HUES64 (cell line): ENCODE measurements at regions not wholly inside any gene's neighbourhood (a gene's known extent, or its start where the extent isn't known, plus 50 kb on each side); places are given as distances from the start of the nearest gene placed in this dataset.

ENCODE experiments used
- H3K27ac ChIP-seq: 2 replicates; pipeline ENCODE4 v1.7.0; 2013; ENCODE audit warnings: low read depth, low read length, inconsistent platforms
- H3K27me3 ChIP-seq: 2 replicates; pipeline ENCODE4 v1.6.1; 2013; ENCODE audit warnings: mild to moderate bottlenecking, low read length; ENCODE audit not compliant: insufficient read depth
- H3K36me3 ChIP-seq: 2 replicates; pipeline ENCODE4 v1.6.1; 2013; ENCODE audit warnings: mild to moderate bottlenecking, low read length; ENCODE audit not compliant: insufficient read depth
- H3K4me1 ChIP-seq: 2 replicates; pipeline ENCODE4 v1.6.1; 2013; ENCODE audit warnings: mild to moderate bottlenecking, low read length, moderate library complexity; ENCODE audit not compliant: insufficient read depth
- H3K4me3 ChIP-seq: 2 replicates; pipeline ENCODE4 v1.5.1; 2013; ENCODE audit warnings: mild to moderate bottlenecking, low read length, moderate library complexity
- H3K9ac ChIP-seq: 2 replicates; pipeline ENCODE4 v1.6.1; 2013; ENCODE audit warnings: mild to moderate bottlenecking, low read depth, low read length
- H3K9me3 ChIP-seq: 2 replicates; pipeline ENCODE4 v1.6.1; 2013; ENCODE audit warnings: low read depth, low read length; ENCODE audit not compliant: insufficient read depth
- WGBS: fragments of 150-250, 120-280 bp; methylation state at CpG from one replicate; pipeline ENCODE4 v1.1.7; 2013; ENCODE audit warnings: missing lambda C conversion rate; 5-methylcytosine and 5-hydroxymethylcytosine counted together

- no CpG with 5 or more reads among the region's 1 CpG for WGBS
- H3K4me1 ChIP-seq = no peaks in the 10 kb centered on the region
- H3K9ac ChIP-seq = no peak overlapping the region
- H3K36me3 ChIP-seq = no peaks in the 10 kb centered on the region
- H3K27ac ChIP-seq = no peak overlapping the region
- no peak overlapping the region for H3K4me3 ChIP-seq
- H3K9me3 ChIP-seq = no peaks in the 10 kb centered on the region
- H3K27me3 ChIP-seq = no peaks in the 10 kb centered on the region
Measured at GRCh38 chr4:162522724-162523123, 358.9 kb upstream of the FSTL5 start.

- Histone ChIP-seq H3K9me3 (no peaks in the 10 kb centered on the region), H3K4me1 (no peaks in the 10 kb centered on the region), H3K27me3 (no peaks in the 10 kb centered on the region), H3K9ac (no peak overlapping the region), H3K4me3 (no peak overlapping the region), H3K27ac (no peak overlapping the region), H3K36me3 (no peaks in the 10 kb centered on the region)
- whole genome bisulfite sequencing = 98% methylated on average over 3 of the region's 3 CpGs
Measured at GRCh38 chr4:162510937-162511336, 347.1 kb upstream of the FSTL5 start.

GRCh38 chr4:162510115-162510514, 346.3 kb upstream of the FSTL5 start:
- 94% methylated on average over 4 of the region's 4 CpGs for WGBS
- Histone ChIP-seq H3K9ac (no peak overlapping the region), H3K4me1 (no peaks in the 10 kb centered on the region), H3K9me3 (no peaks in the 10 kb centered on the region), H3K36me3 (no peaks in the 10 kb centered on the region), H3K27me3 (no peaks in the 10 kb centered on the region), H3K27ac (no peak overlapping the region), H3K4me3 (no peak overlapping the region)

- Histone ChIP-seq H3K4me1 (no peaks in the 10 kb centered on the region), H3K9me3 (no peaks in the 10 kb centered on the region), H3K36me3 (no peaks in the 10 kb centered on the region), H3K27me3 (no peaks in the 10 kb centered on the region), H3K9ac (no peak overlapping the region), H3K4me3 (no peak overlapping the region), H3K27ac (no peak overlapping the region)
- WGBS = 92% methylated on average over 1 of the region's 1 CpG
Measured at GRCh38 chr4:162509333-162509732, 345.5 kb upstream of the FSTL5 start.

GRCh38 chr4:162506253-162506652, 342.5 kb upstream of the FSTL5 start:
- Histone ChIP-seq H3K27me3 (no peaks in the 10 kb centered on the region), H3K9me3 (no peaks in the 10 kb centered on the region), H3K4me3 (no peak overlapping the region), H3K9ac (no peak overlapping the region), H3K27ac (no peak overlapping the region), H3K36me3 (no peaks in the 10 kb centered on the region), H3K4me1 (no peaks in the 10 kb centered on the region)
- WGBS = 98% methylated on average over 2 of the region's 2 CpGs

- 90% methylated on average over 4 of the region's 4 CpGs for WGBS
- Histone ChIP-seq H3K27me3 (no peaks in the 10 kb centered on the region), H3K9ac (no peak overlapping the region), H3K4me1 (no peaks in the 10 kb centered on the region), H3K36me3 (no peaks in the 10 kb centered on the region), H3K27ac (no peak overlapping the region), H3K4me3 (no peak overlapping the region), H3K9me3 (no peaks in the 10 kb centered on the region)
Measured at GRCh38 chr4:162503868-162504267, 340.1 kb upstream of the FSTL5 start.

GRCh38 chr4:162502109-162502508, 338.3 kb upstream of the FSTL5 start:
- H3K4me1 ChIP-seq = no peaks in the 10 kb centered on the region

GRCh38 chr4:162499478-162499877, 335.7 kb upstream of the FSTL5 start:
- no peaks in the 10 kb centered on the region for H3K4me1 ChIP-seq
- WGBS = 85% methylated on average over 1 of the region's 1 CpG
- H3K9me3 ChIP-seq = no peaks in the 10 kb centered on the region
- H3K27me3 ChIP-seq = no peaks in the 10 kb centered on the region
- no peaks in the 10 kb centered on the region for H3K36me3 ChIP-seq
- H3K9ac ChIP-seq = no peak overlapping the region
- no peak overlapping the region for H3K27ac ChIP-seq
- H3K4me3 ChIP-seq = no peak overlapping the region

More at GRCh38 chr4:162502109-162502508, 338.3 kb upstream of the FSTL5 start:
- Histone ChIP-seq H3K4me3 (no peak overlapping the region), H3K36me3 (no peaks in the 10 kb centered on the region), H3K9me3 (no peaks in the 10 kb centered on the region), H3K9ac (no peak overlapping the region), H3K27me3 (no peaks in the 10 kb centered on the region), H3K27ac (no peak overlapping the region)

- H3K36me3 ChIP-seq = no peaks in the 10 kb centered on the region
- no peak overlapping the region for H3K9ac ChIP-seq
- 92% methylated on average over 2 of the region's 2 CpGs for WGBS
- no peak overlapping the region for H3K4me3 ChIP-seq
- no peaks in the 10 kb centered on the region for H3K27me3 ChIP-seq
- H3K9me3 ChIP-seq = no peaks in the 10 kb centered on the region
- no peak overlapping the region for H3K27ac ChIP-seq
- no peaks in the 10 kb centered on the region for H3K4me1 ChIP-seq
Measured at GRCh38 chr4:162498168-162498567, 334.4 kb upstream of the FSTL5 start.

- no peak overlapping the region for H3K27ac ChIP-seq
- H3K27me3 ChIP-seq = no peaks in the 10 kb centered on the region
- no peaks in the 10 kb centered on the region for H3K36me3 ChIP-seq
- 40% methylated on average over 2 of the region's 5 CpGs for WGBS
- H3K4me1 ChIP-seq = no peaks in the 10 kb centered on the region
- no peak overlapping the region for H3K4me3 ChIP-seq
- H3K9ac ChIP-seq = no peak overlapping the region
- no peaks in the 10 kb centered on the region for H3K9me3 ChIP-seq
Measured at GRCh38 chr4:162497564-162498167, 333.9 kb upstream of the FSTL5 start.

- Histone ChIP-seq H3K4me3 (no peak overlapping the region), H3K27ac (no peak overlapping the region), H3K4me1 (no peaks in the 10 kb centered on the region), H3K27me3 (no peaks in the 10 kb centered on the region), H3K36me3 (no peaks in the 10 kb centered on the region), H3K9ac (no peak overlapping the region), H3K9me3 (peaks cover 5% of the 10 kb centered on the region)
- WGBS = 98% methylated on average over 2 of the region's 2 CpGs
Measured at GRCh38 chr4:162494935-162495334, 331.1 kb upstream of the FSTL5 start.

GRCh38 chr4:162485486-162485885, 321.7 kb upstream of the FSTL5 start:
- no peak overlapping the region for H3K27ac ChIP-seq
- no peaks in the 10 kb centered on the region for H3K4me1 ChIP-seq
- peaks cover 6% of the 10 kb centered on the region for H3K9me3 ChIP-seq
- WGBS = 94% methylated on average over 5 of the region's 6 CpGs
- H3K36me3 ChIP-seq = no peaks in the 10 kb centered on the region
- H3K27me3 ChIP-seq = no peaks in the 10 kb centered on the region
- H3K9ac ChIP-seq = no peak overlapping the region
- no peak overlapping the region for H3K4me3 ChIP-seq
